Karpas-422 (cell line): ENCODE measurements at regions not wholly inside any gene's neighbourhood (a gene's known extent, or its start where the extent isn't known, plus 50 kb on each side); places are given as distances from the start of the nearest gene placed in this dataset.

ENCODE experiments used
- DNase-seq: peaks from one replicate; pipeline ENCODE4 v3.0.0-alpha.2; 2015
- H2AFZ ChIP-seq: fragments of 200-600 bp; sonication (generic); 2 replicates; pipeline ENCODE4 v1.6.1; 2014; ENCODE audit warnings: antibody characterized with exemption, low read length, mixed read lengths
- H3K27ac ChIP-seq: fragments of 200-600 bp; sonication (generic); 2 replicates; pipeline ENCODE4 v1.5.1; 2014; ENCODE audit warnings: mild to moderate bottlenecking, low read length, moderate library complexity
- H3K27me3 ChIP-seq: fragments of 200-600 bp; sonication (generic); 2 replicates; pipeline ENCODE4 v1.6.1; 2014; ENCODE audit warnings: low read length, mixed read lengths
- H3K36me3 ChIP-seq: fragments of 200-600 bp; sonication (generic); 2 replicates; pipeline ENCODE4 v1.6.1; 2014; ENCODE audit warnings: low read length, mixed read lengths; ENCODE audit not compliant: insufficient read depth
- H3K4me1 ChIP-seq: fragments of 200-600 bp; sonication (generic); 2 replicates; pipeline ENCODE4 v1.6.1; 2014; ENCODE audit warnings: mild to moderate bottlenecking, low read length, mixed read lengths
- H3K4me2 ChIP-seq: fragments of 200-600 bp; sonication (generic); 2 replicates; pipeline ENCODE4 v1.6.1; 2014; ENCODE audit warnings: low read length, low read depth, mild to moderate bottlenecking; ENCODE audit not compliant: poor library complexity, severe bottlenecking
- H3K4me3 ChIP-seq: fragments of 200-600 bp; sonication (generic); 2 replicates; pipeline ENCODE4 v1.5.1; 2014; ENCODE audit warnings: mild to moderate bottlenecking, antibody characterized with exemption, low read length, mixed read lengths
- H3K79me2 ChIP-seq: fragments of 200-600 bp; sonication (generic); 2 replicates; pipeline ENCODE4 v1.6.1; 2014; ENCODE audit warnings: mild to moderate bottlenecking, low read length, mixed read lengths
- H3K9ac ChIP-seq: fragments of 200-600 bp; sonication (generic); 2 replicates; pipeline ENCODE4 v1.6.0; 2014; ENCODE audit warnings: low read length
- H3K9me2 ChIP-seq: fragments of 200-600 bp; sonication (generic), shearing (Covaris generic); replicated peaks from 2 replicates; pipeline ENCODE4 v1.6.0; 2014; ENCODE audit warnings: mild to moderate bottlenecking, low read length, moderate library complexity; ENCODE audit not compliant: insufficient read depth
- H3K9me3 ChIP-seq: fragments of 300-700, 200-600 bp; sonication (generic); 2 replicates; pipeline ENCODE4 v1.6.1; 2014; ENCODE audit warnings: low read length, mixed read lengths
- H4K20me1 ChIP-seq: fragments of 200-600 bp; sonication (generic); 2 replicates; pipeline ENCODE4 v1.6.1; 2014; ENCODE audit warnings: mild to moderate bottlenecking, antibody characterized with exemption, low read length, low read depth; ENCODE audit not compliant: insufficient read depth

DNA sequence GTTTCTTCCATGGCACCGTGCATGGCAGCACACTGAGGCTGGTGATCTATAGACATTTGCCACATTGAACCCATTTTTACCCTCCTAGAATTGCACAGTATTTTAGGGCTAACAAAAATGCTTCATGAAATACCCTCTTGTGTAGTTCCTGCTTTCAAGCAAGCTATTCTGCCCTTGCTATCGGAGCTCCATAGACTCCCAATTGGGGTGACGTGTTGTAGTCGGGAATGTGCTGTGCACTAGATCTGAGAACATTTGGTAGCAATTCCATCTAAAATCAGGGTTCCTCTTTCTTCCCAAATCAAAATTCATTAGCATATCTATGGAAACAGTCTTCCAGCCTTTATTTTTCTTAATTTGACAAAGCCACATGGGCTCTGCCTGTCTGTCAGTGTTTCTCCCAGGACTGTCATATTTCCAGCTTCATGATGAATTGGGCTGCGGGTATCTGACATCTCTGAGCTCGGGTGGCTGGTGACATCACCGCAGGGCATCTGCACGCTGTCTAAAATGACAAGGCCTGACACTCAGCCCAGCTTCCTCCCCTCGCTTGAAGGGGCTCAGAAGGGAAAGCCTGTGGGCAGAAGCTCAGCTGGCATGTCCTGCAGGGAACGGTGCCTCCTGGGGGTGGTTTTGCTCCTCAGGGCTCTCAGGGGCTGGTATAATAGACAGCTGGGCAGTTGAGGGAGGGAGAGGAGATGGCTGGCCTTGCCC lies 406.4 kb downstream of the QKI start:
- Histone ChIP-seq H3K4me2 (no peak overlapping the region), H3K9me3 (peaks cover 13% of the 10 kb centered on the region; the same call in 1 of the 2 replicates), H3K36me3 (no peaks in the 10 kb centered on the region), H4K20me1 (no peaks in the 10 kb centered on the region), H3K9me2 (no peaks in the 10 kb centered on the region), H3K4me3 (no peak overlapping the region), H3K79me2 (no peaks in the 10 kb centered on the region), H3K27ac (no peak overlapping the region), H3K9ac (no peak overlapping the region), H2AFZ (no peak overlapping the region), H3K27me3 (no peaks in the 10 kb centered on the region), H3K4me1 (no peaks in the 10 kb centered on the region)
- no peak for DNase-seq

DNA sequence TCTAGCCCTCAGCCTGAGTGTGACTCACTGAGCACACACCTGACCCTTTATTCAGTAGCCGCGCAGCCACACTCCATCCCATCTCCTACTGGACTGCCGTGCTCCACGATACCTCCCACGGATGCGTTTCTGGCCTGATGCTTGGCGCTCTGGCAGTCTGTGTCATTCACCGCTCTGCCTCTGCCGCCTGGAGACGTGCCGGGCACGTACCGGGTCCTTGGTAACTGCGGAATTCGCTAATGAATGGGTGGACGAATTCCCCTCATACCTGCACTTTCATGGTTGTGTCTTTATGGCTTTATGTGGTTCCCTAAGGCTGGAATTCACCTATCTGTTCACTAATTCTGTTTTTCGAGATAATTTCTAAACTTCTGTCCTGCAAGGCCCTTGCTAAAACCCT lies 405.7 kb downstream of the QKI start:
- Histone ChIP-seq H3K9me2 (no peaks in the 10 kb centered on the region), H3K9ac (no peak overlapping the region), H3K4me1 (no peaks in the 10 kb centered on the region), H4K20me1 (no peaks in the 10 kb centered on the region), H3K36me3 (no peaks in the 10 kb centered on the region), H3K27ac (no peak overlapping the region), H2AFZ (no peak overlapping the region), H3K4me2 (no peak overlapping the region), H3K27me3 (no peaks in the 10 kb centered on the region), H3K79me2 (no peaks in the 10 kb centered on the region), H3K4me3 (no peak overlapping the region), H3K9me3 (peaks cover 11% of the 10 kb centered on the region; the same call in 1 of the 2 replicates)
- no peak for DNase-seq

- Histone ChIP-seq H3K4me3 (no peak overlapping the region), H3K27ac (no peak overlapping the region), H4K20me1 (no peaks in the 10 kb centered on the region), H3K9ac (no peak overlapping the region), H3K36me3 (no peaks in the 10 kb centered on the region), H3K79me2 (no peaks in the 10 kb centered on the region), H3K4me2 (no peak overlapping the region), H2AFZ (no peak overlapping the region), H3K9me3 (peaks cover 11% of the 10 kb centered on the region; the same call in 1 of the 2 replicates), H3K27me3 (no peaks in the 10 kb centered on the region), H3K4me1 (no peaks in the 10 kb centered on the region), H3K9me2 (no peaks in the 10 kb centered on the region)
- DNase-seq, result no peak
Measured at GRCh38 chr6:163818719-163819118, 404.2 kb downstream of the QKI start.

DNA sequence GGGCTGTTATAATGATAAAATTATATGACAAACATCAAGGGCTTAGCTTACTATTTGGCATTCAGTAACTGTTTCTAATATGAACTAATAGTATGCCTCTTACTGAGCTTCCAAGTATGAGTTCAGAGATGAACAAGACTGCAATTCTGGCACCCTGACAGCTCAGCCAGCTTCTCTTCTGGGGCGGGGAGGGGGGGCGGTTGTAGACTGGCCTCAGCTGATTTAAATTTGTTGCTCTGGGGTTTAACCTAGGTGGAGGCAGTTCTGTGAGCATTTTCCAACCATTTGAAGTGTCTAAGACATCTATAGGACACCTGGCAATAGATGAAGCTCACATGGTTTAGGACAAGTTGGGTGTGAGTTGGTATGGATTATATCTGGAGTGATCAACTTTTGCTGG lies 401.9 kb downstream of the QKI start:
- no peaks in the 10 kb centered on the region for H3K79me2 ChIP-seq
- no peaks in the 10 kb centered on the region for H3K36me3 ChIP-seq
- no peak overlapping the region for H3K4me3 ChIP-seq
- no peak overlapping the region for H3K4me2 ChIP-seq
- no peak overlapping the region for H2AFZ ChIP-seq
- H4K20me1 ChIP-seq, result no peaks in the 10 kb centered on the region
- no peak for DNase-seq
- peaks cover 8% of the 10 kb centered on the region; the same call in 1 of the 2 replicates for H3K9me3 ChIP-seq
- H3K27me3 ChIP-seq, result no peaks in the 10 kb centered on the region
- H3K4me1 ChIP-seq, result no peaks in the 10 kb centered on the region
- no peak overlapping the region for H3K27ac ChIP-seq
- H3K9ac ChIP-seq, result no peak overlapping the region
- H3K9me2 ChIP-seq, result no peaks in the 10 kb centered on the region

DNA sequence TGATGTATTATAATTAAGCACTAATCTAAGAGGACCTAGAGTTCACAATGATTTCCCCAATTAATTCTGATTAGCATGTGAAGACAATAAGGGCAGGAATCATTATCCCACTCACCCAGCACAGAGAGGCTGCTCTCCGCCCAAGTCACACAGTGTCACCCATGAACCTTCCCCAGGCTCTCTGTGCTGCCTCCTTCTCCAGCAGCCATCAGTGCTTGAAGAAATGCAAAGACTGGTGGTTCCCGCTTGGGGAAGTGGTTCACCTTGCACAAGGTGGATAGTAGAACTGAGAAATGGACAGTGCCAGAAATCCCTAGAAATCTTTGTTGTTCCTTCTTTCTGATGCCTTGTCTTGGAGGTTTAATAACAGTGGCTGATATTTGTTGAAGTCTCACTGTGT lies 401.3 kb downstream of the QKI start:
- peaks cover 8% of the 10 kb centered on the region; the same call in 1 of the 2 replicates for H3K9me3 ChIP-seq
- H3K4me2 ChIP-seq, result no peak overlapping the region
- H2AFZ ChIP-seq, result no peak overlapping the region
- H4K20me1 ChIP-seq, result no peaks in the 10 kb centered on the region
- no peak for DNase-seq
- no peaks in the 10 kb centered on the region for H3K27me3 ChIP-seq
- no peaks in the 10 kb centered on the region for H3K9me2 ChIP-seq
- H3K4me1 ChIP-seq, result no peaks in the 10 kb centered on the region
- H3K36me3 ChIP-seq, result no peaks in the 10 kb centered on the region
- H3K79me2 ChIP-seq, result no peaks in the 10 kb centered on the region
- no peak overlapping the region for H3K9ac ChIP-seq
- H3K27ac ChIP-seq, result no peak overlapping the region
- H3K4me3 ChIP-seq, result no peak overlapping the region

DNA sequence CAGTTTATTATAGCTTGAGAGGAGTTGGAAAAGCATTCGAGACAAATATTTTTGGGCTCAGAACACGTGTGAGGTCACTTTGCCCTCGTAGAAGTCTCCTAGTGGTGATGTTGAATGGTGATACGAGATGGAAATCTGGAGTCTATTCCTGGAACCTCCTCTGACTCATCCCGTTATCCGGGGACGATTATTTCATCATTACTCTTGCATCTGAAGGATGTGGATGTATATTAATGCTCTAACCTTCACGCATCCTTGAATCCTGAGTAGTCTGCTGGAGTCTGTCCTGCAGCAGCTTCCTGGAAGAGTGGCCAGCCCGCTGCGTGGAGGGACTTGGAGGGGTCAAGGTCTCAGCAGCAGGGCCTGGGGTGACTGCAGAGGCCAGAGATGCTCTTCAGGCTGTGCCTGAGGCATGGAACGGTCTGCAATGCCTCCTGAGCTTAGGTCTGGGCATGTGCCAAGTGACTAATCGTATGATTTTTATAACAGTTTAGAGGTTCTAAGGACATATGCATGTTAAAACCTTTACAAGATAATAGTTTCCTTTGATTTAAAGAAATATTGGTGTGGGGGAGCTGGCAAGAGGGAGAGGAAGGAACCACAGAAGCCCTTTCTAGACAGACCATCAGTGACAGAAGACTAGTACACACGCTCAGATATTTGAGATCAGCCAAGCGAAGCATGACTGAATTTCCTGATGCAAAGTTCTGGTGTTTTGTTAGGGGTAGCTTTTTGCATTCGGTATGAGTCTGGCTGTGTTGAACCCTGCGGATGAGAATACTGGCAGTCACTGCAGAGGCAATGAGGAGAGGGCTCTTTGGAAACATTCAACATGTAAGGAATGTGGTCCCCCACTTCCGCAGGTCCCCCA lies 400.2 kb downstream of the QKI start:
- no peaks in the 10 kb centered on the region for H3K9me2 ChIP-seq
- no peak overlapping the region for H2AFZ ChIP-seq
- H3K36me3 ChIP-seq, result no peaks in the 10 kb centered on the region
- H3K27me3 ChIP-seq, result no peaks in the 10 kb centered on the region
- no peak overlapping the region for H3K4me2 ChIP-seq
- no peaks in the 10 kb centered on the region; the same call in 1 of the 2 replicates for H3K9me3 ChIP-seq
- H3K4me3 ChIP-seq, result no peak overlapping the region
- no peak for DNase-seq
- H3K4me1 ChIP-seq, result no peaks in the 10 kb centered on the region
- H3K9ac ChIP-seq, result no peak overlapping the region
- H3K79me2 ChIP-seq, result no peaks in the 10 kb centered on the region
- no peak overlapping the region for H3K27ac ChIP-seq
- H4K20me1 ChIP-seq, result no peaks in the 10 kb centered on the region

DNA sequence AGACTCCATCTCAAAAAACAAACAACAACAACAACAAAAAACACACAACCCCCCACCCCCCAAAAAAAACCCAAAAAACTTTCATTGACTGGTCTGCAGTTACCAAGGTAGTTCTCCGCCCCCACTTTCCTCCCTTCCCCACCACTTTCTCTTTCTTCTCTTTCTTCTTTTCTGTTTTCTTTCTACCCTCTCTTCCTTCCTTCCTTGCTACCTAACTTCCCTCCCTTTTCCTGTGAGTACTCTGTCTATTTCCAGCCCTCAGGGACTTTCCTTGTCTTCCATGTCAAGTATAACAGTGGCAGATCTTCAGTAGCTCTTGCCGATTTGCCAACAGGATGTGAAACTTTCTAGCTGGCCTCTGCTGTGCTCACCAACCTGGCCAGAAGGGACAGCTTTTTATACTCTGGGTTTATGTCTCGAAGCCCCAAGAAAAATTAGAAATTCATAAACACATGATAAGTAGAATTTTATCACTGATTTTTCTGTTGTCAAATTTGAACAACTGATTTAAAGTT lies 399.5 kb downstream of the QKI start:
- H3K27me3 ChIP-seq, result no peaks in the 10 kb centered on the region
- no peaks in the 10 kb centered on the region for H4K20me1 ChIP-seq
- H3K79me2 ChIP-seq, result no peaks in the 10 kb centered on the region
- H3K9me3 ChIP-seq, result no peaks in the 10 kb centered on the region; the same call in 1 of the 2 replicates
- H3K9ac ChIP-seq, result no peak overlapping the region
- H3K9me2 ChIP-seq, result no peaks in the 10 kb centered on the region
- H3K4me1 ChIP-seq, result no peaks in the 10 kb centered on the region
- no peak overlapping the region for H3K27ac ChIP-seq
- no peak overlapping the region for H3K4me3 ChIP-seq
- H2AFZ ChIP-seq, result no peak overlapping the region
- no peaks in the 10 kb centered on the region for H3K36me3 ChIP-seq
- DNase-seq, result no peak
- no peak overlapping the region for H3K4me2 ChIP-seq

GRCh38 chr6:163811317-163811716 lies 396.8 kb downstream of the QKI start:
- Histone ChIP-seq H3K36me3 (no peaks in the 10 kb centered on the region), H2AFZ (no peak overlapping the region)

More at GRCh38 chr6:163811317-163811716, 396.8 kb downstream of the QKI start:
- DNase-seq, result no peak
- H3K4me1 ChIP-seq, result no peaks in the 10 kb centered on the region
- H3K4me3 ChIP-seq, result no peak overlapping the region
- no peak overlapping the region for H3K4me2 ChIP-seq
- peaks cover 4% of the 10 kb centered on the region; the same call in 1 of the 2 replicates for H3K9me3 ChIP-seq
- H3K27me3 ChIP-seq, result no peaks in the 10 kb centered on the region
- H4K20me1 ChIP-seq, result no peaks in the 10 kb centered on the region
- H3K27ac ChIP-seq, result no peak overlapping the region
- no peaks in the 10 kb centered on the region for H3K9me2 ChIP-seq
- no peak overlapping the region for H3K9ac ChIP-seq
- H3K79me2 ChIP-seq, result no peaks in the 10 kb centered on the region
